Body of pancreas (tissue), 4 donors: ENCODE measurements at regions not wholly inside any gene's neighbourhood (a gene's known extent, or its start where the extent isn't known, plus 50 kb on each side); places are given as distances from the start of the nearest gene placed in this dataset.

ENCODE experiments used
- ATAC-seq: fragments of 150-250 bp; one replicate; pipeline ENCODE4 v1.9.1; 2016
- DNase-seq, 4 donors: peaks; one replicate each; pipeline ENCODE4 v3.0.0-alpha.2; 2019
- H3K27ac ChIP-seq, 4 donors: fragments of 200-600 bp; sonication (generic); 1 replicate in 3 of 4; 2 replicates in 1 of 4; pipeline versions ENCODE4 v1.5.1 to v1.6.1; 2016 to 2019; ENCODE audit warnings: mild to moderate bottlenecking in 1 of 4, mixed read lengths in 1 of 4, moderate library complexity in 1 of 4
- H3K27me3 ChIP-seq, 2 donors: fragments of 200-600 bp; sonication (generic); one replicate each; pipeline ENCODE4 v1.6.0; 2016; ENCODE audit warnings: mild to moderate bottlenecking in 1 of 2
- H3K36me3 ChIP-seq, 2 donors: fragments of 200-600 bp; sonication (generic); replicated peaks in 1 of 2; 2 replicates each; pipeline ENCODE4 v1.5.1; 2016; ENCODE audit warnings: low read depth in 2 of 2; ENCODE audit not compliant: insufficient read depth in 1 of 2
- H3K4me1 ChIP-seq: fragments of 200-600 bp; sonication (generic); one replicate; pipeline ENCODE4 v1.6.0; 2016
- H3K4me3 ChIP-seq, 2 donors: fragments of 200-600 bp; sonication (generic); 1 replicate in 1 of 2; 2 replicates in 1 of 2; pipeline ENCODE4 v1.5.1; 2016 to 2019
- H3K9me3 ChIP-seq, 3 donors: fragments of 200-600 bp; sonication (generic); 1 replicate in 2 of 3; 2 replicates in 1 of 3; pipeline ENCODE4 v1.5.1; 2016
- POLR2A ChIP-seq, 3 donors: fragments of 450-650 bp; IDR thresholded peaks; one replicate each; pipeline ENCODE4 v1.6.1; 2016; ENCODE audit warnings: antibody characterized with exemption in 3 of 3, mild to moderate bottlenecking in 2 of 3
- WGBS, 2 donors: methylation state at CpG; one replicate each; pipeline ENCODE4 v1.1.5; 2017; 5-methylcytosine and 5-hydroxymethylcytosine counted together
- intact Hi-C: fragments of 100-400 bp; cut with DNase I; formaldehyde crosslinking; loops from one replicate; pipeline ENCODE4 v1.15.1; 2023
- TF ChIP-seq, protein P1 (sequence below), 7 experiments: fragments of 450-650 bp in 4 of 7; fragments of 200-600 bp in 3 of 7; sonication (generic) in 3 of 7; IDR thresholded peaks; one replicate each; pipeline ENCODE4 v1.5.1; 2016 to 2019; ENCODE audit warnings: antibody characterized with exemption in 7 of 7

- DNase-seq (no peak), ATAC-seq (no peak)
- H3K9me3 ChIP-seq: no peaks in the 10 kb centered on the region
- H3K36me3 ChIP-seq: no peaks in the 10 kb centered on the region
- no peak overlapping the region for H3K27ac ChIP-seq
- intact Hi-C loops: no loop called here
- TF ChIP-seq, protein P1, sequence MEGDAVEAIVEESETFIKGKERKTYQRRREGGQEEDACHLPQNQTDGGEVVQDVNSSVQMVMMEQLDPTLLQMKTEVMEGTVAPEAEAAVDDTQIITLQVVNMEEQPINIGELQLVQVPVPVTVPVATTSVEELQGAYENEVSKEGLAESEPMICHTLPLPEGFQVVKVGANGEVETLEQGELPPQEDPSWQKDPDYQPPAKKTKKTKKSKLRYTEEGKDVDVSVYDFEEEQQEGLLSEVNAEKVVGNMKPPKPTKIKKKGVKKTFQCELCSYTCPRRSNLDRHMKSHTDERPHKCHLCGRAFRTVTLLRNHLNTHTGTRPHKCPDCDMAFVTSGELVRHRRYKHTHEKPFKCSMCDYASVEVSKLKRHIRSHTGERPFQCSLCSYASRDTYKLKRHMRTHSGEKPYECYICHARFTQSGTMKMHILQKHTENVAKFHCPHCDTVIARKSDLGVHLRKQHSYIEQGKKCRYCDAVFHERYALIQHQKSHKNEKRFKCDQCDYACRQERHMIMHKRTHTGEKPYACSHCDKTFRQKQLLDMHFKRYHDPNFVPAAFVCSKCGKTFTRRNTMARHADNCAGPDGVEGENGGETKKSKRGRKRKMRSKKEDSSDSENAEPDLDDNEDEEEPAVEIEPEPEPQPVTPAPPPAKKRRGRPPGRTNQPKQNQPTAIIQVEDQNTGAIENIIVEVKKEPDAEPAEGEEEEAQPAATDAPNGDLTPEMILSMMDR (IDR thresholded peaks at IDR 0.05): no peak
- TF ChIP-seq POLR2A (IDR thresholded peaks at IDR 0.05): no peak
- 76 to 80% methylated on average over 4 of the region's 4 CpGs for WGBS, 2 donors
- H3K27me3 ChIP-seq: no peaks in the 10 kb centered on the region
- no peaks in the 10 kb centered on the region for H3K4me1 ChIP-seq
- no peak overlapping the region for H3K4me3 ChIP-seq
Measured at GRCh38 chr14:82830596-82830995, 1296.9 kb upstream of the SEL1L start.

- Histone ChIP-seq H3K4me3 (no peak overlapping the region), H3K4me1 (no peaks in the 10 kb centered on the region), H3K27me3 (no peaks in the 10 kb centered on the region), H3K27ac (no peak overlapping the region), H3K36me3 (no peaks in the 10 kb centered on the region), H3K9me3 (no peaks in the 10 kb centered on the region)
- WGBS, 2 donors: 78 to 81% methylated on average over 5 of the region's 5 CpGs
- TF ChIP-seq POLR2A (IDR thresholded peaks at IDR 0.05): no peak
- TF ChIP-seq, protein P1 (IDR thresholded peaks at IDR 0.05): no peak
- ATAC-seq (no peak), DNase-seq (no peak)
- intact Hi-C loops: no loop called here
Measured at GRCh38 chr14:82836256-82836950, 1302.8 kb upstream of the SEL1L start.

DNA sequence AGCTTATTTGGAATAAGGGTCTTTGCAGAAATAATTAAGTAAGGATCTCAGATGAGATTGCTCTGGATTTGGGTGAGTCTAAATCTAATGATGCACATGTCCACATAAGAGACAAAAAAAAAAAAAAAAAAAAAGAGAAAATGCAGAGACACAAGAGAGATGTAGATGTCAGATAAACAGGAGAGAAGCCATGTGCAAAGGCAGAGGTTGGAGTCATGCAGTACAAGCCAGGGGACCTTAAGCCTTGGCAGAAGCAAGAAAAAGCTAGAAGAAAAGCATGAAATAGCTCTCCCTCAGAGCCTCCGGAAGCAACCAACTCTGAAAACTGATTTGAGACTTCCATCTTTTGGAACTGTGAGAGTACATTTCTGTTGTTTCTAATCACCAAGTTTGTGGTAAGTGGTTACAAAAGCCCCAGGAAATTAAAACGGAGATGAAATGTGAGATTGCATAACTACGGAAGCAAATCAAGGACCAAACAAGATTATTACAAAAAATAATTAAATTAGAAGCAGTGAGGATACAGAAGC, 1304.0 kb upstream of the SEL1L start:
- H3K9me3 ChIP-seq: no peaks in the 10 kb centered on the region
- 59 to 77% methylated on average over 3 of the region's 3 CpGs for WGBS, 2 donors
- ATAC-seq: no peak
- intact Hi-C loops: no loop called here
- no peak for DNase-seq
- no peaks in the 10 kb centered on the region for H3K36me3 ChIP-seq
- H3K4me3 ChIP-seq: no peak overlapping the region
- H3K4me1 ChIP-seq: no peaks in the 10 kb centered on the region
- no peaks in the 10 kb centered on the region for H3K27me3 ChIP-seq
- no peak for TF ChIP-seq POLR2A (IDR thresholded peaks at IDR 0.05)
- TF ChIP-seq, protein P1 (IDR thresholded peaks at IDR 0.05): no peak
- no peak overlapping the region for H3K27ac ChIP-seq

- DNase-seq (no peak), ATAC-seq (no peak)
- Histone ChIP-seq H3K27ac (no peak overlapping the region), H3K36me3 (no peaks in the 10 kb centered on the region), H3K27me3 (no peaks in the 10 kb centered on the region), H3K4me3 (no peak overlapping the region), H3K4me1 (no peaks in the 10 kb centered on the region), H3K9me3 (no peaks in the 10 kb centered on the region)
- 75 to 80% methylated on average over 3 of the region's 3 CpGs for WGBS, 2 donors
- TF ChIP-seq POLR2A (IDR thresholded peaks at IDR 0.05): no peak
- TF ChIP-seq, protein P1 (IDR thresholded peaks at IDR 0.05): no peak
- intact Hi-C loops: no loop called here
Measured at GRCh38 chr14:82850576-82850975, 1316.9 kb upstream of the SEL1L start.

DNA sequence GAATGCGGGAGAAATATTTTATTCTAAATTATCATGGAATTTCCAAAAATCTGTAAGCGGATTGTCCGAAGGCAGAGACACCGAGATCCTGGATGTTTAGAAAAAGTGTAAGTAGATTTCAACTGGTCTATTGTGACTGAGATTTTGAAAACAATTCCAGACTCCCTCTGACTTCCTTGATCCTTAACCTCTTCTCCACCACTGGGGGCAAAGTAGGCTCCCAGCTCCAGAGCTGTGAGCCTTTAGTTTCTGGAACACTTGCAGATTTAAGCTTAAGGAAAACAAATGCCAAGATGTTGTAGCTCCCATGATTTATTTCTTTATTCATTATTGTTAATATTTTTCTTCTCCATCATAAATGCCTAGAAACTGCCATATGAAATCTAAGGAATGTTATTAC, 1320.5 kb upstream of the SEL1L start:
- no peak overlapping the region for H3K4me3 ChIP-seq
- TF ChIP-seq, protein P1 (IDR thresholded peaks at IDR 0.05): no peak
- TF ChIP-seq POLR2A (IDR thresholded peaks at IDR 0.05): no peak
- H3K27me3 ChIP-seq: no peaks in the 10 kb centered on the region
- H3K9me3 ChIP-seq: no peaks in the 10 kb centered on the region
- H3K4me1 ChIP-seq: no peaks in the 10 kb centered on the region
- H3K27ac ChIP-seq: no peak overlapping the region
- no peaks in the 10 kb centered on the region for H3K36me3 ChIP-seq
- WGBS, 2 donors: 88 to 91% methylated on average over 4 of the region's 4 CpGs
- no peak for DNase-seq
- intact Hi-C loops: no loop called here
- ATAC-seq: no peak
